NT2/D1 (cell line): ENCODE measurements at regions not wholly inside any gene's neighbourhood (a gene's known extent, or its start where the extent isn't known, plus 50 kb on each side); places are given as distances from the start of the nearest gene placed in this dataset.

Experiments used
- YY1 ChIP-seq: IDR thresholded peaks from 2 replicates; pipeline ENCODE4 v1.6.1; 2011; ENCODE audit not compliant: insufficient read length, insufficient read depth
- ZNF274 ChIP-seq: IDR thresholded peaks from 2 replicates; pipeline ENCODE4 v1.6.1; 2011; ENCODE audit warnings: mild to moderate bottlenecking, low read depth, low read length

DNA sequence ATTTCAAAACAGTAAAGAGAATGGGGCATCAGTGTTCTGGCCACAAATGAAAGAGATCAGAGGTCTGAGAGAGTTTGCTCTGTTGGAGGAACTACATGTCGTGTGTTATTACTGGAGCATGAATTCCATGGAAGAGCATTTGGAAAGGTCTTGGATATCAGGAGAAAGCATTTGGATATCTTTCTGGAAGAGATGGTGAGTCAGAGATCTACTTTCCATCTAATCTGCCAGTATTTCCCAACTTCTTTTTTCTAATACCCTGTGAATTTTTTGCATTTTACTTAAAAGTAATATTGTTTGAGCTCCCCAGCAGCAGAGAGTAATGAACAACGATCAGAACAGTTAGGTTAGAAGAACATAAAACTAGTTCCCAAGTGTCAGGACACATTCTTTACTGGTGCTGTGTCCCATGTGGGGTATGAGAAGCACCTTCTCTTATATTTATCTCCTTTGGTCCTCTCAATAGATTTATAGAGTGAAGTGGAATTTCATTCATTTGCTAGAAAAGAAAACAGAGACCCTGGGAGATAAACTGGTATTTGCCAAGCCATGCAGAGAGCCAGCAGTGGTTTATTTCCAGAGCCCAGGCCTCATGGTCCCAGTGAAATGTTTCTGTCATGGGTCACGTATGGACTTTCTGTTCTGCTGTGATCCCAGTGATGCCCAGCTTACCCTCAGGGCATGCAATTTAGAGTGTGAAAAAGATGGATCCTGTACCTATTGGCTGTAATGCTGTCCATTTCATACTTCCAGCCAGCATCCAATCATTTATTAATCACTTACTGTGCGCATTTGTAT is 130.8 kb upstream of the NT5C1B start:
- TF ChIP-seq ZNF274, result no peak
- no peak for TF ChIP-seq YY1
